Lower leg skin (tissue), 3 donors: ENCODE measurements at regions not wholly inside any gene's neighbourhood (a gene's known extent, or its start where the extent isn't known, plus 50 kb on each side); places are given as distances from the start of the nearest gene placed in this dataset.

Experiments used
- POLR2A ChIP-seq, 2 donors: fragments of 450-650 bp; IDR thresholded peaks; one replicate each; pipeline ENCODE4 v1.6.1; 2016 to 2017; ENCODE audit warnings: antibody characterized with exemption in 2 of 2, mild to moderate bottlenecking in 1 of 2, moderate library complexity in 1 of 2
- TF ChIP-seq, protein P1 (sequence below), 3 donors: fragments of 450-650 bp; IDR thresholded peaks; one replicate each; pipeline ENCODE4 v1.5.1; 2016; ENCODE audit warnings: antibody characterized with exemption in 3 of 3, mild to moderate bottlenecking in 3 of 3, moderate library complexity in 2 of 3

DNA sequence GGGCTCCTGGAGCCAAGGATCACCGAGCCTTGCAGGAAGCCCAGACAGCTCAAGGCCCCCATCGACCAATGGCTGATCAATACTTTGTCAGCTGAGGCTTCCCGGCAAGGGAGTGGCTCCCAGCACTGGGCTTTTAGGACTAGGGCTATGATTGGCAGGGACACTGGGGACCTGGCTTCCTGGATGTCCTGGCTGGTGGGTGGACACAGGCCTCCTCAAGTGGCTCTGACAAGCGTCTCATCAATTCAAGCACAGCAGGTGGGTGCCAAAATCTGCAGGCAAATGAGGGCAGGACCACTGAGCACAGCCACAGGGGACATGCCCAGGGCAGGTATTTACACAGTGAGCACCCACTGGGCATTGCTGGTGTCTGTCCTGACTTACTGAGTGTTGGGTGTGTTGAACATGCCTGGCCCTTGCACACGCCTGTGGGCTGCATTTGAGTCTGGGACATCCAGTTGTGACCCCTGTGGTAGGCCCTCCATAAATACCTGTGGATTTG, 420.1 kb upstream of the SULF2 start:
- no peak for TF ChIP-seq POLR2A (IDR thresholded peaks at IDR 0.05)
- TF ChIP-seq, protein P1, sequence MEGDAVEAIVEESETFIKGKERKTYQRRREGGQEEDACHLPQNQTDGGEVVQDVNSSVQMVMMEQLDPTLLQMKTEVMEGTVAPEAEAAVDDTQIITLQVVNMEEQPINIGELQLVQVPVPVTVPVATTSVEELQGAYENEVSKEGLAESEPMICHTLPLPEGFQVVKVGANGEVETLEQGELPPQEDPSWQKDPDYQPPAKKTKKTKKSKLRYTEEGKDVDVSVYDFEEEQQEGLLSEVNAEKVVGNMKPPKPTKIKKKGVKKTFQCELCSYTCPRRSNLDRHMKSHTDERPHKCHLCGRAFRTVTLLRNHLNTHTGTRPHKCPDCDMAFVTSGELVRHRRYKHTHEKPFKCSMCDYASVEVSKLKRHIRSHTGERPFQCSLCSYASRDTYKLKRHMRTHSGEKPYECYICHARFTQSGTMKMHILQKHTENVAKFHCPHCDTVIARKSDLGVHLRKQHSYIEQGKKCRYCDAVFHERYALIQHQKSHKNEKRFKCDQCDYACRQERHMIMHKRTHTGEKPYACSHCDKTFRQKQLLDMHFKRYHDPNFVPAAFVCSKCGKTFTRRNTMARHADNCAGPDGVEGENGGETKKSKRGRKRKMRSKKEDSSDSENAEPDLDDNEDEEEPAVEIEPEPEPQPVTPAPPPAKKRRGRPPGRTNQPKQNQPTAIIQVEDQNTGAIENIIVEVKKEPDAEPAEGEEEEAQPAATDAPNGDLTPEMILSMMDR (IDR thresholded peaks at IDR 0.05): no peak
